ENCODE measurements at regions not wholly inside any gene's neighbourhood (a gene's known extent, or its start where the extent isn't known, plus 50 kb on each side); places are given as distances from the start of the nearest gene placed in this dataset.
"Not testable (repeated sequence)": the region's sequence is repeated elsewhere in the genome, so short reads cannot be mapped to it uniquely, and the experiment has no call there.

DNA sequence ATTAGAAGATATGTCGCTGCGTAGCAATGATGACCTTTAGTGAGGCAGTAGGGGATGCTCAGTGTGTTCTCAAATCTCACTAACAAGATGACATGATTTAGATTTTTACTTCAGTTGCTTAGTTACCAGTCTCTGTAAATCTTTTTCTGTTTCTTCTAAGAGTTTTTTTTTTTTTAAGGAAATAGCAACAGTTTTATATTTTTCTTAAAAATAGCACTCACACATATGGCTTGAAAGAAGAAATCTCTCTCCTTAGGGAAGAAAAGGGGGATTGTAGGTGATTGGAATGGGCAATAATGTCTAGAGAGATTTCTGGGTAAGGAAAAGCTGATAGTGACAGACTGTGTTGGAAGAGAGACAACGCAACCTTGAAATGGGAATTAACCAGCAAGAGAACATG, 524.6 kb upstream of the ARPP21 start:
- H3K4me1 ChIP-seq (ENCODE audit: low read depth), result no peaks in the 10 kb centered on the region
- no peaks in the 10 kb centered on the region for H3K27me3 ChIP-seq
- no peak for DNase-seq (ENCODE audit: low read depth in 1 of 2, low spot score in 1 of 2)
- H3K27ac ChIP-seq, result no peak overlapping the region
- TF ChIP-seq, protein P1, sequence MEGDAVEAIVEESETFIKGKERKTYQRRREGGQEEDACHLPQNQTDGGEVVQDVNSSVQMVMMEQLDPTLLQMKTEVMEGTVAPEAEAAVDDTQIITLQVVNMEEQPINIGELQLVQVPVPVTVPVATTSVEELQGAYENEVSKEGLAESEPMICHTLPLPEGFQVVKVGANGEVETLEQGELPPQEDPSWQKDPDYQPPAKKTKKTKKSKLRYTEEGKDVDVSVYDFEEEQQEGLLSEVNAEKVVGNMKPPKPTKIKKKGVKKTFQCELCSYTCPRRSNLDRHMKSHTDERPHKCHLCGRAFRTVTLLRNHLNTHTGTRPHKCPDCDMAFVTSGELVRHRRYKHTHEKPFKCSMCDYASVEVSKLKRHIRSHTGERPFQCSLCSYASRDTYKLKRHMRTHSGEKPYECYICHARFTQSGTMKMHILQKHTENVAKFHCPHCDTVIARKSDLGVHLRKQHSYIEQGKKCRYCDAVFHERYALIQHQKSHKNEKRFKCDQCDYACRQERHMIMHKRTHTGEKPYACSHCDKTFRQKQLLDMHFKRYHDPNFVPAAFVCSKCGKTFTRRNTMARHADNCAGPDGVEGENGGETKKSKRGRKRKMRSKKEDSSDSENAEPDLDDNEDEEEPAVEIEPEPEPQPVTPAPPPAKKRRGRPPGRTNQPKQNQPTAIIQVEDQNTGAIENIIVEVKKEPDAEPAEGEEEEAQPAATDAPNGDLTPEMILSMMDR (IDR thresholded peaks at IDR 0.05; ENCODE audit: low read depth, low read length), result no peak
- no peaks in the 10 kb centered on the region for H3K9me3 ChIP-seq (ENCODE audit: low read depth)
- H3K36me3 ChIP-seq, result no peaks in the 10 kb centered on the region
- no peak overlapping the region for H3K4me3 ChIP-seq

DNA sequence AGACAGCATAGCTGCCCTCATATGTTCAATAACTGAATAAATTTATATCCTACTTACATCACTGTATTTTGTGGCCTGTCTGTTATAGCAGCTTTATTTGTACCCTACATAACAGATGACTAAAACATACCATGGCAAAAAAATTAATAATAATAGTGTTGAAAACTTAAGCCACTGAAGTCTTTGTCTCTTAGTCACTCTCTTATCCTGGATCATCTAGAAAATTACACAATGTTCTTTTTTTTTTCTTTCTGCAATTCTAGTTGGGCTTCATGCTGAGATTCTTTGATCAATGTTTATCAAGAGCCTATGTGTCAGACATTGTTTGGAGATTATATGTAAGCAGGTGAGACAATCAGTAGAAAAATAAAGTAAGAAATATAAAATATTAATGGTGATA, 519.3 kb upstream of the ARPP21 start:
- Histone ChIP-seq H3K4me1 (ENCODE audit: low read depth) (no peaks in the 10 kb centered on the region), H3K9me3 (ENCODE audit: low read depth) (no peaks in the 10 kb centered on the region), H3K27ac (no peak overlapping the region), H3K27me3 (no peaks in the 10 kb centered on the region), H3K4me3 (no peak overlapping the region), H3K36me3 (no peaks in the 10 kb centered on the region)
- peak in 1 of 2 donors; percentile 0 for DNase-seq (ENCODE audit: low read depth in 1 of 2, low spot score in 1 of 2)
- TF ChIP-seq, protein P1 (IDR thresholded peaks at IDR 0.05; ENCODE audit: low read depth, low read length), result no peak

DNA sequence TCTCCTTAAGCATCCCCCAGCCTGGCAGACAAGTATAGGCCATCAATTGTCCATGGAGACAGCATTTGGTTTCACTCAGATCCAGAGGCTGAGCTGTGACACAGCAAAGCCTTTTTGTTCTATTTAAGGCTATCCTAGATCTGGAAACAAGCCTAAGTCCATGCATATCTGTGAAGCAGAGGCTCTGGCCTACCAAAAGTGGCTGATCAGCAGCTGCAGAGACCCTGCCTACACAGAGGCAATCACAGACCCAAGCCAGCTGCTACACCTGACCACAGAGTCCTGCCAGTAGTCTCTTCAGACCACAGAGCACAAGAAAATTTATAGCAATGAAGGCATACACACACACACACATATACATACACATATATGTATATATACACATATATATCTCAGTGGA, 501.7 kb upstream of the ARPP21 start:
- Histone ChIP-seq H3K4me1 (ENCODE audit: low read depth) (peaks cover 3% of the 10 kb centered on the region), H3K4me3 (no peak overlapping the region), H3K36me3 (no peaks in the 10 kb centered on the region), H3K27ac (peak overlapping the region; percentile 65), H3K27me3 (no peaks in the 10 kb centered on the region), H3K9me3 (ENCODE audit: low read depth) (no peaks in the 10 kb centered on the region)
- DNase-seq (ENCODE audit: low read depth in 1 of 2, low spot score in 1 of 2), result peak in 1 of 2 donors; percentile 52
- TF ChIP-seq, protein P1 (IDR thresholded peaks at IDR 0.05; ENCODE audit: low read depth, low read length), result no peak

DNA sequence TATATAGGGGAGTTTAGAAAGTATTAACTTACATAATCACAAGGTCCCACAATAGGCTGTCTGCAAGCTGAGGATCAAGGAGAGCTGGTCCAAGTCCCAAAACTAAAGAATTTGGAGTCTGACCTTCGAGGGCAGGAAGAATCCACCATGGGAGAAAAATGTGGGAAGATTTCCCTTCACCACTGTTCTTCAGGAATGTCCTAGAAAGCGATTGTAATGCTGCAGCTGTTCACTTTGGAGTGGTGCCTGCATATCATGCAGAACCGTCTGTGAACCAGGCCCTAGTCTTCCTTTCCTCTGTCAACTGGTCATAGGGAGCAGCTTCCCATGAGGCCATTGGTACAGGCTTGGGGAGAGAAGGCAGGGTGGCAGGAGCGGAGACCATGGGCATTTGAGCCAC, 497.9 kb upstream of the ARPP21 start:
- H3K4me1 ChIP-seq (ENCODE audit: low read depth), result peaks cover 3% of the 10 kb centered on the region
- TF ChIP-seq, protein P1 (IDR thresholded peaks at IDR 0.05; ENCODE audit: low read depth, low read length), result no peak
- no peaks in the 10 kb centered on the region for H3K9me3 ChIP-seq (ENCODE audit: low read depth)
- DNase-seq (ENCODE audit: low read depth in 1 of 2, low spot score in 1 of 2), result peak in 1 of 2 donors; percentile 13
- no peak overlapping the region for H3K4me3 ChIP-seq
- no peaks in the 10 kb centered on the region for H3K27me3 ChIP-seq
- H3K36me3 ChIP-seq, result no peaks in the 10 kb centered on the region
- H3K27ac ChIP-seq, result no peak overlapping the region

DNA sequence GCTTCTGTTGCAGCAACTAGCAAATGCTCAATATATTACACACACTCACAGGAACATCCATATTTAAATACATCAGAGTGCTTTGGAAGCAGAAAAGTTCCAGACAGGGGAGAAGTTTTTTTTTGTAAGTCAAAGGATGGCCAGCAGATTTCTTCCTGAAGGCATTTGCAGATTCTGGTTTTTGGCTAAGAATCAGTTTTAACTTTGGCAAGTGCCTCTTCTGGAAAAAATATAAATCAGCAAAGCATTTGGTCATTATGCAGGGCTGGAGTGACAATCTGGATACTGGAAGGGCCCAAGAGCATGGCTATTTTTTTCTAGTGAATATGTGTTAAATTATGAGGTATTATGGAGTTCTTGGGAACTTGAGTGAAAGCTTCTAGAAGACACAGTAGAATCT, 495.3 kb upstream of the ARPP21 start:
- Histone ChIP-seq H3K4me3 (no peak overlapping the region), H3K36me3 (no peaks in the 10 kb centered on the region), H3K27me3 (no peaks in the 10 kb centered on the region), H3K9me3 (ENCODE audit: low read depth) (no peaks in the 10 kb centered on the region), H3K4me1 (ENCODE audit: low read depth) (no peaks in the 10 kb centered on the region), H3K27ac (no peak overlapping the region)
- TF ChIP-seq, protein P1 (IDR thresholded peaks at IDR 0.05; ENCODE audit: low read depth, low read length), result no peak
- no peak for DNase-seq (ENCODE audit: low read depth in 1 of 2, low spot score in 1 of 2)

DNA sequence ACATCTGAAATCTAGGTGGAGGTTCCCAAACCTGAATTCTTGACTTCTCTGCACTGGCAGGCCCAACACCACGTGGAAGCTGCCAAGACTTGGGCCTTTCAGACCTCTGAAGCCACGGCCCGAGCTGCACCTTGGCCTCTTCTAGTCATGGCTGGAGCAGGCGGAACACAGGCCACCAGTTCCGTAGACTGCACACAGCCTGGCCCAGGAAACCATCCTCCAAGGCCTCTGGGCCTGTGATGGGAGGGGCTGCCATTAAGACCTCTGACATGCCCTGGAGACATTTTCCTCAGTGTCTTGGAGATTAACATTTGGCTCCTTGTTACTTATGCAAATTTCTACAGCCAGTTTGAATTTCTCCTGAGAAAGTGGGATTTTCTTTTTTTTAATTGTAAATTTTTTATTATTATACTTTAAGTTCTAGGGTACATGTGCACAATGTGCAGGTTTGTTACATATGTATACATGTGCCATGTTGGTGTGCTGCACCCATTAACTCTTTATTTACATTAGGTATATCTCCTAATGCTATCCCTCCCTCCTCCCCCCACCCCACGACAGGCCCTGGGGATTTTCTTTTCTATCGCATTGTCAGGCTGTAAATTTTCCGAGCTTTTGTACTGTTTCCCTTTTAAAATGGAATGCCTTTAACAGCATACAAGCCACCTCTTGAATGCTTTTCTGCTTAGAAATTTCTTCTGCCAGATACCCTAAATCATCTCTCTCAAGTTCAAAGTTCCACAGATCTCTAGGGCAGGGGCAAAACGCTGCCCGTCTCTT, 492.9 kb upstream of the ARPP21 start:
- H3K4me1 ChIP-seq (ENCODE audit: low read depth), result not testable (repeated sequence)

More for the DNA sequence above, 492.9 kb upstream of the ARPP21 start:
- not testable (repeated sequence) for H3K27ac ChIP-seq; H3K36me3 ChIP-seq; H3K4me3 ChIP-seq; H3K9me3 ChIP-seq (ENCODE audit: low read depth); DNase-seq (ENCODE audit: low read depth in 1 of 2, low spot score in 1 of 2); H3K27me3 ChIP-seq

Measured in cardiac muscle cell (in vitro differentiated cells and primary cell).